HUES64 (cell line): ENCODE measurements at regions not wholly inside any gene's neighbourhood (a gene's known extent, or its start where the extent isn't known, plus 50 kb on each side); places are given as distances from the start of the nearest gene placed in this dataset.
"Not testable (repeated sequence)": the region's sequence is repeated elsewhere in the genome, so short reads cannot be mapped to it uniquely, and the experiment has no call there.

Experiments used
- H3K27ac ChIP-seq: 2 replicates; pipeline ENCODE4 v1.7.0; 2013; ENCODE audit warnings: low read depth, low read length, inconsistent platforms
- H3K27me3 ChIP-seq: 2 replicates; pipeline ENCODE4 v1.6.1; 2013; ENCODE audit warnings: mild to moderate bottlenecking, low read length; ENCODE audit not compliant: insufficient read depth
- H3K36me3 ChIP-seq: 2 replicates; pipeline ENCODE4 v1.6.1; 2013; ENCODE audit warnings: mild to moderate bottlenecking, low read length; ENCODE audit not compliant: insufficient read depth
- H3K4me1 ChIP-seq: 2 replicates; pipeline ENCODE4 v1.6.1; 2013; ENCODE audit warnings: mild to moderate bottlenecking, low read length, moderate library complexity; ENCODE audit not compliant: insufficient read depth
- H3K4me3 ChIP-seq: 2 replicates; pipeline ENCODE4 v1.5.1; 2013; ENCODE audit warnings: mild to moderate bottlenecking, low read length, moderate library complexity
- H3K9ac ChIP-seq: 2 replicates; pipeline ENCODE4 v1.6.1; 2013; ENCODE audit warnings: mild to moderate bottlenecking, low read depth, low read length
- H3K9me3 ChIP-seq: 2 replicates; pipeline ENCODE4 v1.6.1; 2013; ENCODE audit warnings: low read depth, low read length; ENCODE audit not compliant: insufficient read depth
- WGBS: fragments of 150-250, 120-280 bp; methylation state at CpG from one replicate; pipeline ENCODE4 v1.1.7; 2013; ENCODE audit warnings: missing lambda C conversion rate; 5-methylcytosine and 5-hydroxymethylcytosine counted together

GRCh38 chr7:153529100-153529499 lies 523.1 kb upstream of the DPP6 start:
- Histone ChIP-seq H3K4me3 (no peak overlapping the region), H3K27me3 (no peaks in the 10 kb centered on the region), H3K9ac (no peak overlapping the region), H3K9me3 (peaks cover 85% of the 10 kb centered on the region), H3K36me3 (no peaks in the 10 kb centered on the region), H3K27ac (no peak overlapping the region), H3K4me1 (no peaks in the 10 kb centered on the region)
- WGBS = 52% methylated on average over 7 of the region's 7 CpGs

- H3K9ac ChIP-seq = no peak overlapping the region
- no peaks in the 10 kb centered on the region for H3K4me1 ChIP-seq
- H3K27me3 ChIP-seq = no peaks in the 10 kb centered on the region
- H3K9me3 ChIP-seq = peaks cover 85% of the 10 kb centered on the region
- 79% methylated on average over 12 of the region's 12 CpGs for WGBS
- H3K4me3 ChIP-seq = no peak overlapping the region
- no peaks in the 10 kb centered on the region for H3K36me3 ChIP-seq
- H3K27ac ChIP-seq = no peak overlapping the region
These were observed 522.5 kb upstream of the DPP6 start for GRCh38 chr7:153529651-153530165.

GRCh38 chr7:153530441-153530840 lies 521.8 kb upstream of the DPP6 start:
- Histone ChIP-seq H3K9ac (no peak overlapping the region), H3K27me3 (no peaks in the 10 kb centered on the region), H3K4me1 (no peaks in the 10 kb centered on the region), H3K27ac (no peak overlapping the region), H3K36me3 (no peaks in the 10 kb centered on the region), H3K9me3 (peaks cover 84% of the 10 kb centered on the region), H3K4me3 (no peak overlapping the region)
- WGBS = 88% methylated on average over 9 of the region's 9 CpGs

- no peaks in the 10 kb centered on the region for H3K36me3 ChIP-seq
- H3K9me3 ChIP-seq = peaks cover 75% of the 10 kb centered on the region
- H3K9ac ChIP-seq = no peak overlapping the region
- H3K4me3 ChIP-seq = no peak overlapping the region
- WGBS = 84% methylated on average over 2 of the region's 2 CpGs
- H3K4me1 ChIP-seq = no peaks in the 10 kb centered on the region
- H3K27ac ChIP-seq = no peak overlapping the region
- no peaks in the 10 kb centered on the region for H3K27me3 ChIP-seq
These were observed 519.9 kb upstream of the DPP6 start for GRCh38 chr7:153532326-153532725.

GRCh38 chr7:153537271-153537670 lies 514.9 kb upstream of the DPP6 start:
- no peaks in the 10 kb centered on the region for H3K36me3 ChIP-seq
- WGBS = 68% methylated on average over 8 of the region's 8 CpGs

GRCh38 chr7:153541903-153542302 lies 510.3 kb upstream of the DPP6 start:
- H3K36me3 ChIP-seq = no peaks in the 10 kb centered on the region
- no peak overlapping the region for H3K9ac ChIP-seq
- no peaks in the 10 kb centered on the region for H3K4me1 ChIP-seq
- peaks cover 78% of the 10 kb centered on the region for H3K9me3 ChIP-seq
- H3K27ac ChIP-seq = no peak overlapping the region
- no peak overlapping the region for H3K4me3 ChIP-seq
- 65% methylated on average over 2 of the region's 2 CpGs for whole genome bisulfite sequencing
- no peaks in the 10 kb centered on the region for H3K27me3 ChIP-seq

More at GRCh38 chr7:153537271-153537670, 514.9 kb upstream of the DPP6 start:
- no peaks in the 10 kb centered on the region for H3K27me3 ChIP-seq
- no peak overlapping the region for H3K9ac ChIP-seq
- no peak overlapping the region for H3K27ac ChIP-seq
- no peaks in the 10 kb centered on the region for H3K4me1 ChIP-seq
- no peak overlapping the region for H3K4me3 ChIP-seq
- H3K9me3 ChIP-seq = peaks cover 77% of the 10 kb centered on the region

- Histone ChIP-seq H3K4me1 (no peaks in the 10 kb centered on the region), H3K36me3 (no peaks in the 10 kb centered on the region)
- WGBS = 88% methylated on average over 4 of the region's 5 CpGs
These were observed 509.0 kb upstream of the DPP6 start for GRCh38 chr7:153543232-153543631.

GRCh38 chr7:153550173-153550572 lies 502.0 kb upstream of the DPP6 start:
- WGBS = 93% methylated on average over 1 of the region's 1 CpG
- no peak overlapping the region for H3K4me3 ChIP-seq
- peaks cover 89% of the 10 kb centered on the region for H3K9me3 ChIP-seq
- no peak overlapping the region for H3K27ac ChIP-seq
- no peaks in the 10 kb centered on the region for H3K36me3 ChIP-seq
- H3K4me1 ChIP-seq = no peaks in the 10 kb centered on the region
- no peaks in the 10 kb centered on the region for H3K27me3 ChIP-seq
- H3K9ac ChIP-seq = no peak overlapping the region

More at GRCh38 chr7:153543232-153543631, 509.0 kb upstream of the DPP6 start:
- Histone ChIP-seq H3K4me3 (no peak overlapping the region), H3K27me3 (no peaks in the 10 kb centered on the region), H3K27ac (no peak overlapping the region), H3K9ac (no peak overlapping the region), H3K9me3 (peaks cover 79% of the 10 kb centered on the region)

- 69% methylated on average over 4 of the region's 6 CpGs for WGBS
- Histone ChIP-seq H3K4me3 (no peak overlapping the region), H3K4me1 (no peaks in the 10 kb centered on the region), H3K36me3 (no peaks in the 10 kb centered on the region), H3K9me3 (peaks cover 90% of the 10 kb centered on the region), H3K9ac (no peak overlapping the region), H3K27ac (no peak overlapping the region), H3K27me3 (no peaks in the 10 kb centered on the region)
These were observed 487.8 kb upstream of the DPP6 start for GRCh38 chr7:153564391-153564790.

GRCh38 chr7:153566324-153566723 lies 485.9 kb upstream of the DPP6 start:
- Histone ChIP-seq H3K36me3 (no peaks in the 10 kb centered on the region), H3K9me3 (peaks cover 94% of the 10 kb centered on the region), H3K9ac (no peak overlapping the region), H3K4me1 (no peaks in the 10 kb centered on the region), H3K4me3 (no peak overlapping the region), H3K27me3 (no peaks in the 10 kb centered on the region), H3K27ac (no peak overlapping the region)
- WGBS = 82% methylated on average over 6 of the region's 6 CpGs

- H3K36me3 ChIP-seq = no peaks in the 10 kb centered on the region
- H3K27me3 ChIP-seq = no peaks in the 10 kb centered on the region
- no peak overlapping the region for H3K4me3 ChIP-seq
- no peak overlapping the region for H3K27ac ChIP-seq
- H3K9ac ChIP-seq = no peak overlapping the region
- WGBS = 82% methylated on average over 5 of the region's 5 CpGs
- peaks cover 93% of the 10 kb centered on the region for H3K9me3 ChIP-seq
- no peaks in the 10 kb centered on the region for H3K4me1 ChIP-seq
These were observed 484.8 kb upstream of the DPP6 start for GRCh38 chr7:153567426-153567825.

- not testable (repeated sequence) for H3K36me3 ChIP-seq, H3K9ac ChIP-seq, H3K4me3 ChIP-seq, H3K27me3 ChIP-seq, H3K4me1 ChIP-seq, H3K27ac ChIP-seq
- WGBS = 59% methylated on average over 1 of the region's 1 CpG
- H3K9me3 ChIP-seq = peaks cover 92% of the 10 kb centered on the region
These were observed 482.7 kb upstream of the DPP6 start for GRCh38 chr7:153569520-153569919.
